Hypothalamus (tissue), 51 donors: ENCODE measurements at regions not wholly inside any gene's neighbourhood (a gene's known extent, or its start where the extent isn't known, plus 50 kb on each side); places are given as distances from the start of the nearest gene placed in this dataset.

ENCODE experiments used
- DNase-seq, 51 donors: peaks; one replicate each; lab custom pipeline; 2025; lab: John Stamatoyannopoulos, UW

GRCh38 chr13:21956666-21957065 is 285.8 kb downstream of the FGF9 start:
- no peak for DNase-seq

- no peak for DNase-seq
Measured at GRCh38 chr13:21957833-21958232, 287.0 kb downstream of the FGF9 start.

GRCh38 chr13:21960108-21960507 is 289.2 kb downstream of the FGF9 start:
- DNase-seq, result no peak

GRCh38 chr13:21964686-21965085 is 293.8 kb downstream of the FGF9 start:
- no peak for DNase-seq

- DNase-seq, result no peak
Measured at GRCh38 chr13:21965095-21965494, 294.2 kb downstream of the FGF9 start.

- DNase-seq, result no peak
Measured at GRCh38 chr13:21966014-21966413, 295.1 kb downstream of the FGF9 start.

- DNase-seq, result no peak
Measured at GRCh38 chr13:21967871-21968270, 297.0 kb downstream of the FGF9 start.

- no peak for DNase-seq
Measured at GRCh38 chr13:21970172-21970571, 299.3 kb downstream of the FGF9 start.

GRCh38 chr13:21970918-21971317 is 300.0 kb downstream of the FGF9 start:
- no peak for DNase-seq

- DNase-seq, result no peak
Measured at GRCh38 chr13:21971662-21972621, 301.1 kb downstream of the FGF9 start.

- no peak for DNase-seq
Measured at GRCh38 chr13:21973437-21974125, 302.7 kb downstream of the FGF9 start.

GRCh38 chr13:21974741-21975140 is 303.9 kb downstream of the FGF9 start:
- no peak for DNase-seq

- no peak for DNase-seq
Measured at GRCh38 chr13:21976159-21976558, 305.3 kb downstream of the FGF9 start.

GRCh38 chr13:21979161-21979806 is 308.4 kb downstream of the FGF9 start:
- DNase-seq, result no peak

- no peak for DNase-seq
Measured at GRCh38 chr13:21980049-21980448, 309.2 kb downstream of the FGF9 start.

GRCh38 chr13:21984156-21984555 is 313.3 kb downstream of the FGF9 start:
- no peak for DNase-seq

GRCh38 chr13:21986602-21987001 is 315.7 kb downstream of the FGF9 start:
- no peak for DNase-seq

GRCh38 chr13:21987793-21988192 is 316.9 kb downstream of the FGF9 start:
- DNase-seq, result no peak

GRCh38 chr13:21988624-21989023 is 317.8 kb downstream of the FGF9 start:
- no peak for DNase-seq

GRCh38 chr13:21996049-21996448 is 325.2 kb downstream of the FGF9 start:
- no peak for DNase-seq

GRCh38 chr13:21997726-21998125 is 326.9 kb downstream of the FGF9 start:
- no peak for DNase-seq
